Left lung (tissue), 4 donors: ENCODE measurements at regions not wholly inside any gene's neighbourhood (a gene's known extent, or its start where the extent isn't known, plus 50 kb on each side); places are given as distances from the start of the nearest gene placed in this dataset.

Experiments
- ATAC-seq: fragments of 200-7000 bp; cut with Tn5 transposase; one replicate; pipeline ENCODE4 v1.9.1; 2020; ENCODE audit warnings: moderate library complexity
- DNase-seq, 4 donors: peaks; one replicate each; pipeline ENCODE4 v3.0.0-alpha.2; 2013 to 2020
- H3K27ac ChIP-seq, 2 donors: fragments of 200-600 bp; sonication (generic) in 1 of 2; one replicate each; pipeline versions ENCODE4 v1.5.0 to v1.8.0; 2020 to 2021
- H3K27me3 ChIP-seq, 2 donors: fragments of 200-600 bp; sonication (generic) in 1 of 2; one replicate each; pipeline versions ENCODE4 v1.5.0 to v1.8.0; 2020 to 2021
- H3K36me3 ChIP-seq, 2 donors: fragments of 200-600 bp; sonication (generic) in 1 of 2; one replicate each; pipeline versions ENCODE4 v1.5.0 to v1.8.0; 2020 to 2021
- H3K4me1 ChIP-seq, 2 donors: fragments of 200-600 bp; one replicate each; pipeline ENCODE4 v1.8.0; 2021
- H3K4me3 ChIP-seq, 2 donors: fragments of 200-600 bp; sonication (generic) in 1 of 2; one replicate each; pipeline versions ENCODE4 v1.5.0 to v1.8.0; 2020 to 2021; ENCODE audit warnings: mild to moderate bottlenecking in 1 of 2
- H3K9me3 ChIP-seq, 2 donors: fragments of 200-600 bp; sonication (generic) in 1 of 2; one replicate each; pipeline versions ENCODE4 v1.5.0 to v1.8.0; 2020 to 2021
- intact Hi-C, 2 donors: fragments of 100-400 bp; cut with DNase I; formaldehyde crosslinking; loops; one replicate each; pipeline versions ENCODE4 v1.11.2 to v1.14.2; 2022
- TF ChIP-seq, protein P1 (sequence below), 2 donors: fragments of 200-600 bp; sonication (generic) in 1 of 2; IDR thresholded peaks; one replicate each; pipeline versions ENCODE4 v1.5.0 to v1.8.0; 2021; ENCODE audit warnings: antibody characterized with exemption in 2 of 2
- donor health status: DM: no; HTN: yes; CAD: no.
- donor health status: DM: no; HTN: no; CAD: no.

DNA sequence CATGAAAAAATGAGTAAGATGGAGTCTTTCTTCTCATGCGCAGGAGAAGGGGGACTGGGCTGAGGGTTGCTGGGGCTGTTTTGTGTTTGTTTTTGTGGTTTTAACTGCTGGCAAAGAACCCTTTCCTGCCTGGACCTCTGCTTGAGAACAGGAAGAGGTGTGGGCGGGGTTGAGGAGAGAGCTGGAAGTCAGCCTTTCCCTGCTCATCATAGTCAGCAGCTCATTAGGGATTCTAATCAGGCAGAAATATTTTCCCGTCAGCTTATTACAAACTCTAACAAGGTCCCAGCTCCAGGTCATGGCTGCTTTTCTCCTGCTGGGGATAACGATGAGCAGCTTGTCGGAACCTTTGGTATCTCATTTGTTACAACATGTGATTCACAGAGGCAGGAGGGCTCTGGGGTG is 185.0 kb upstream of the NRXN3 start:
- Histone ChIP-seq H3K27ac (no peak overlapping the region), H3K9me3 (no peaks in the 10 kb centered on the region), H3K4me1 (peaks cover 0 to 3% of the 10 kb centered on the region in 2 donors), H3K27me3 (peaks cover 0 to 14% of the 10 kb centered on the region in 2 donors), H3K4me3 (no peak overlapping the region), H3K36me3 (no peaks in the 10 kb centered on the region)
- ATAC-seq: no peak
- intact Hi-C loops: no loop called here
- DNase-seq: peak in 1 of 4 donors; percentile 33
- TF ChIP-seq, protein P1, sequence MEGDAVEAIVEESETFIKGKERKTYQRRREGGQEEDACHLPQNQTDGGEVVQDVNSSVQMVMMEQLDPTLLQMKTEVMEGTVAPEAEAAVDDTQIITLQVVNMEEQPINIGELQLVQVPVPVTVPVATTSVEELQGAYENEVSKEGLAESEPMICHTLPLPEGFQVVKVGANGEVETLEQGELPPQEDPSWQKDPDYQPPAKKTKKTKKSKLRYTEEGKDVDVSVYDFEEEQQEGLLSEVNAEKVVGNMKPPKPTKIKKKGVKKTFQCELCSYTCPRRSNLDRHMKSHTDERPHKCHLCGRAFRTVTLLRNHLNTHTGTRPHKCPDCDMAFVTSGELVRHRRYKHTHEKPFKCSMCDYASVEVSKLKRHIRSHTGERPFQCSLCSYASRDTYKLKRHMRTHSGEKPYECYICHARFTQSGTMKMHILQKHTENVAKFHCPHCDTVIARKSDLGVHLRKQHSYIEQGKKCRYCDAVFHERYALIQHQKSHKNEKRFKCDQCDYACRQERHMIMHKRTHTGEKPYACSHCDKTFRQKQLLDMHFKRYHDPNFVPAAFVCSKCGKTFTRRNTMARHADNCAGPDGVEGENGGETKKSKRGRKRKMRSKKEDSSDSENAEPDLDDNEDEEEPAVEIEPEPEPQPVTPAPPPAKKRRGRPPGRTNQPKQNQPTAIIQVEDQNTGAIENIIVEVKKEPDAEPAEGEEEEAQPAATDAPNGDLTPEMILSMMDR (IDR thresholded peaks at IDR 0.05): no peak

DNA sequence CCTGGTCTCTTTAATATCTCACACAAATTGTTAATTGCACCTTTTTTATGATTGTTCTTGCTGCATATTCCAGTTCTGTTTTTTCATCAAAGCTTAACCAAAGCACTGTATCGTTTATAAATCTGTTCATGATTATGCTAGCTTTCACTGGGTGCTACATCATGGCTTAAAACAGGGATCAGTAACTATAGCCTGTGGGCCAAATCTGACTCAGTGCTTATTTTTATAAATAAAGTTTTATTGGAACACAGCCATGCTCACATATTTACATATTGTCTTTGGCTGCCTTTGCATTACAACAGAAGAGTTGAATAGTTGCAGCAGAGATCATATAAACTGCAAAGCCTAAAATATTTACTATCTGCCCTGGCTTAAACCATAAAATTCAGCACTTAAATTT is 183.4 kb upstream of the NRXN3 start:
- no peaks in the 10 kb centered on the region for H3K27me3 ChIP-seq
- ATAC-seq (no peak), DNase-seq (no peak)
- TF ChIP-seq, protein P1 (IDR thresholded peaks at IDR 0.05): no peak
- no peak overlapping the region for H3K27ac ChIP-seq
- intact Hi-C loops: no loop called here
- no peak overlapping the region for H3K4me3 ChIP-seq
- no peaks in the 10 kb centered on the region for H3K9me3 ChIP-seq
- H3K4me1 ChIP-seq: peaks cover 0 to 3% of the 10 kb centered on the region in 2 donors
- H3K36me3 ChIP-seq: no peaks in the 10 kb centered on the region

DNA sequence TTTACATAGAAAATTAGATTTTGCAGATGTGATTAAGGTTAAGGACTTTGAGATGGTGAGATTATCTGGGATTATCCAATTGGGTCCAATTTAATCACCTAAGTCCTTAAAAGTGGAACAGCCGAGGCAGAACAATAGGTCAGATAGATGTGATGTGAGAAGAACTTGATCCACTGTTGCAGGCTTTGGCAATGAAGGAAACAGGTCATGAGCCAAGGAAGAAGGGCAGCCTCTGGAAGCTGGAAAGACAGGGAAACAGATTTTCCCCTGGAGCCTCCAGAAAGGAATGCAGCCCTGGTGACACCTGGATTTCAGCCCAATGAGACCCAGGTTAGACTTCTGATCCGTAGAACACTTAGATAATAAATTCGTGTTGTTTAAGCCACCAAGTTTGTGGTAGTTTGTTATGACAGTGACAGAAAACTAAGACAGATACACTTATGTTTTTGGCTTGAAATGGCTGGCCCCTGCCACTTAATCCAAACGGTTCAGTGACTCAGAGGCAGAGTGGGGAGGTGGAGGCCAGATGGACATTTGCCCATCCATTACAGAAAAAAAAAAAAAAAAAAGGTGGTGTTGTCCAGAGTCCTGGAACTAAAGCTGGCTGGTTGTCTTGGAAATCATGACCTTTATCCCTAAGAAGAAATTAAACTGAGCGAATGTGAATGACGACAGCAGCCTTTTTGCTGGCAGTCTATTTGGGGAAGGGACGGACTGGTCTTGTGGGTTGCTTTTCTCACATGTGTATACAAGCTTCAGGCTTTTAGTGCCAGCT is 181.9 kb upstream of the NRXN3 start:
- peaks cover 0 to 3% of the 10 kb centered on the region in 2 donors for H3K4me1 ChIP-seq
- intact Hi-C loops: no loop called here
- H3K36me3 ChIP-seq: no peaks in the 10 kb centered on the region
- no peak for DNase-seq
- TF ChIP-seq, protein P1 (IDR thresholded peaks at IDR 0.05): no peak
- no peaks in the 10 kb centered on the region for H3K9me3 ChIP-seq
- peak; percentile 44 for ATAC-seq
- H3K27ac ChIP-seq: no peak overlapping the region
- no peaks in the 10 kb centered on the region for H3K27me3 ChIP-seq
- no peak overlapping the region for H3K4me3 ChIP-seq

DNA sequence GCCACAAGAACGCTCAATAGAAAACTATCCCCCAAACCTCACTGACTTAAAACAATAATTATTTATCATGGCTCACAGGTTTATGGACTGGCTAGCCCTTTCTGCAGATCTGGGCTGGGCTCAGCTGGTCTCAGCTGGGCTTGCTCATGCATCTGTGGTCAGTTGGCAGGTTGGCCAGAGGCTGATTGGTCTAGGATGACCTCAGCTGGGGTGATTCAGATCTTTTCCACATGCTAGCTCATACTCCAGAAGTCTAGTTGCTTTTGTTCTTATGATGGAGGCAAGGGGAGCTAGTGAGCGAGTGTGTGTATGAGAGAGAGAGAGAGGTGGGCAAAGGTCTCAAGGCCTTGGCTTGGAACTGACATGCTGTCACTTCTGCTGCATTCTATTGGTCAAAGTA is 181.2 kb upstream of the NRXN3 start:
- intact Hi-C loops: no loop called here
- Histone ChIP-seq H3K27ac (peak overlapping the region in 1 of 2 donors; percentile 33), H3K4me3 (no peak overlapping the region), H3K36me3 (no peaks in the 10 kb centered on the region), H3K27me3 (no peaks in the 10 kb centered on the region), H3K9me3 (no peaks in the 10 kb centered on the region), H3K4me1 (peaks cover 0 to 3% of the 10 kb centered on the region in 2 donors)
- ATAC-seq (peak; percentile 80), DNase-seq (peak in 1 of 4 donors; percentile 30)
- TF ChIP-seq, protein P1 (IDR thresholded peaks at IDR 0.05): no peak

DNA sequence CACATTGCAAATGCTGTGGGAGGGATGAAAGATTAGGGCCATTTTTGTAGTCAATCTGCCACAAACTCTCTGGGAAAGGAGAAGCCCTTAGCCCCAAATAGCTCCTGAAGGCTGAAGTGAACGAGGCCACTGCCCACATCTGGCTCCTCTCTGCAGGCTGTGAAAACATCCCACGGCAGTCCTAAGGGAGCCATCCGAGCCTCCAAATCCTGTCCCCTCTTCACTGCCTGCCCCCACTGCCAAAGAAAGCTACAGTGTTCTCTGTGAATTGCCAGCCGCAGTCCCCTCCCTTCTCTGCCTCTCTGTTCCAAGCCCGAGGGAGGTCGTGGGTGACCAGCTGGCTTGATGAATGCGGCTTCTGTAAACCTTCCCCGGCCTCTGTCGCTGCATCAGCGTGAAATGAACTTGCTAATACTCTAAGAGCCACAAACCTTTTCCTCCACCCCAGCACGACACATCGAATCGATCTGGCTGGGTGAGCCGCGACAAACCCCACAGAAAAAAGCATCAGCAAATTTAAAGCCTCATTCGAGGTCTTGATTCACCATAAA is 180.7 kb upstream of the NRXN3 start:
- no peak overlapping the region for H3K4me3 ChIP-seq
- DNase-seq (no peak), ATAC-seq (no peak)
- H3K4me1 ChIP-seq: peaks cover 0 to 3% of the 10 kb centered on the region in 2 donors
- intact Hi-C loops: no loop called here
- peak overlapping the region in 1 of 2 donors; percentile 33 for H3K27ac ChIP-seq
- TF ChIP-seq, protein P1 (IDR thresholded peaks at IDR 0.05): no peak
- no peaks in the 10 kb centered on the region for H3K9me3 ChIP-seq
- H3K36me3 ChIP-seq: no peaks in the 10 kb centered on the region
- H3K27me3 ChIP-seq: no peaks in the 10 kb centered on the region
